ENCODE measurements at regions not wholly inside any gene's neighbourhood (a gene's known extent, or its start where the extent isn't known, plus 50 kb on each side); places are given as distances from the start of the nearest gene placed in this dataset.
"Not testable (repeated sequence)": the region's sequence is repeated elsewhere in the genome, so short reads cannot be mapped to it uniquely, and the experiment has no call there.

GRCh38 chrX:37509349-37509748, 62.1 kb upstream of the LANCL3 start:
- peak; percentile 0 for DNase-seq

GRCh38 chrX:37516512-37516911, 54.9 kb upstream of the LANCL3 start:
- not testable (repeated sequence) for DNase-seq

- DNase-seq: not testable (repeated sequence)
Measured at GRCh38 chrX:37519261-37519660, 52.2 kb upstream of the LANCL3 start.

GRCh38 chrX:37520860-37521450, 50.5 kb upstream of the LANCL3 start:
- not testable (repeated sequence) for DNase-seq
